Liver (tissue), 3 donors: ENCODE measurements at regions not wholly inside any gene's neighbourhood (a gene's known extent, or its start where the extent isn't known, plus 50 kb on each side); places are given as distances from the start of the nearest gene placed in this dataset.

Experiments used
- TAF1 ChIP-seq: conservative IDR thresholded peaks from 2 replicates; pipeline ENCODE4 v1.6.1; 2016; ENCODE audit warnings: antibody characterized with exemption, mild to moderate bottlenecking
- TF ChIP-seq, protein P1 (sequence below): fragments of 150-350 bp; IDR thresholded peaks from 2 replicates; pipeline ENCODE4 v1.5.1; 2017; ENCODE audit warnings: improper control_type of control experiment, low read depth, low read length; ENCODE audit not compliant: missing input control
- donor health status: healthy.
- donor health status: healthy.

DNA sequence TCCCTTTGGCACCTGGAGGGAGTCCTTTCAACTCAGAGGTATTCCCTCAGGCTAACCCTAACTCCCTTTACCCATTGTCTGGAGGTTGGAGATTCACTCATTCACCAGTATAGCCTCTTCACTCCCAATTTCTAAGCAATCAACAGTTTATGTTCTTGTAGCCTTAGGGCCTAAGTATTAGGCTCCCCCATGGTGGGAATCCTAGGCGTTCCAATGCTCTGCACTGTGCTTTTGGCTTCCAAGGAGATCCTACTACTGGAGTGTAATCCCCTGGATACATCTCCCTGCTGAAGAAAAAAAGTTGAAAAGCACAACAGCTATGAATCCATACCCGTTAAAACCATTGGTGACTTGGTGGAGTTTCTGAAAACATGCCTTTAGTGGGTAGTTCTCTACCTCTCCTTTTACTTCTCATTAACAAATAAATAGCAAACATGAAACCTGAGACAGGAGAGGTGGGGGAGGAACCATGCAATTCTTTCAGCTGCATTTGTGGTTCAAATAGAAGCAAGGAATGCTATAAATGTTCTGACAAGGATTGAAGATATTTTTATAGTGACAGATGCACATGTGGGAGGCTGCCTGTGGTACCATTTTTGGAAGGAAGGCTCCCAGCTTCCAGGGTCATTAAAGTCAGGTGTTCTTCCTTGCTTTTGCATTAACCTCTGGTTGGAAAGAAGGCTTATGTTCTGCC lies 397.1 kb downstream of the DMAC1 start:
- TF ChIP-seq, protein P1, sequence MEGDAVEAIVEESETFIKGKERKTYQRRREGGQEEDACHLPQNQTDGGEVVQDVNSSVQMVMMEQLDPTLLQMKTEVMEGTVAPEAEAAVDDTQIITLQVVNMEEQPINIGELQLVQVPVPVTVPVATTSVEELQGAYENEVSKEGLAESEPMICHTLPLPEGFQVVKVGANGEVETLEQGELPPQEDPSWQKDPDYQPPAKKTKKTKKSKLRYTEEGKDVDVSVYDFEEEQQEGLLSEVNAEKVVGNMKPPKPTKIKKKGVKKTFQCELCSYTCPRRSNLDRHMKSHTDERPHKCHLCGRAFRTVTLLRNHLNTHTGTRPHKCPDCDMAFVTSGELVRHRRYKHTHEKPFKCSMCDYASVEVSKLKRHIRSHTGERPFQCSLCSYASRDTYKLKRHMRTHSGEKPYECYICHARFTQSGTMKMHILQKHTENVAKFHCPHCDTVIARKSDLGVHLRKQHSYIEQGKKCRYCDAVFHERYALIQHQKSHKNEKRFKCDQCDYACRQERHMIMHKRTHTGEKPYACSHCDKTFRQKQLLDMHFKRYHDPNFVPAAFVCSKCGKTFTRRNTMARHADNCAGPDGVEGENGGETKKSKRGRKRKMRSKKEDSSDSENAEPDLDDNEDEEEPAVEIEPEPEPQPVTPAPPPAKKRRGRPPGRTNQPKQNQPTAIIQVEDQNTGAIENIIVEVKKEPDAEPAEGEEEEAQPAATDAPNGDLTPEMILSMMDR = no peak
- no peak for TF ChIP-seq TAF1
